WTC11 (cell line): ENCODE measurements at regions not wholly inside any gene's neighbourhood (a gene's known extent, or its start where the extent isn't known, plus 50 kb on each side); places are given as distances from the start of the nearest gene placed in this dataset.

ENCODE experiments used
- ATAC-seq: fragments of 200-7000 bp; cut with Tn5 transposase; 2 replicates; pipeline ENCODE4 v1.10.0; 2021; ENCODE audit warnings: mild to moderate bottlenecking, moderate library complexity
- CTCF ChIA-PET: fragments of 300-600 bp; sonication (Branson Sonifier 250); formaldehyde crosslinking; loops from one replicate; lab custom pipeline; 2021; ENCODE audit warnings: antibody characterized with exemption; lab: Charles Lee
- POLR2A ChIA-PET: fragments of 350-600 bp; sonication (Branson Sonifier 250); formaldehyde crosslinking; loops from one replicate; lab custom pipeline; 2021; ENCODE audit warnings: antibody characterized with exemption; lab: Charles Lee
- DNase-seq: peaks from one replicate; pipeline ENCODE4 v3.0.0; 2021; ENCODE audit warnings: low spot score
- H3K27ac Mint-ChIP-seq: 2 replicates; pipeline ENCODE4 v1.8.0; 2021; ENCODE audit warnings: mixed read lengths
- H3K27me3 Mint-ChIP-seq: 2 replicates; pipeline ENCODE4 v1.8.0; 2021; ENCODE audit warnings: low read depth, mild to moderate bottlenecking, moderate library complexity, mixed read lengths
- H3K36me3 Mint-ChIP-seq: 2 replicates; pipeline ENCODE4 v1.8.0; 2021; ENCODE audit warnings: mixed read lengths
- H3K4me1 Mint-ChIP-seq: 2 replicates; pipeline ENCODE4 v1.8.0; 2022; ENCODE audit warnings: mixed read lengths
- H3K4me3 Mint-ChIP-seq: 2 replicates; pipeline ENCODE4 v1.8.0; 2021; ENCODE audit warnings: mild to moderate bottlenecking, moderate library complexity, mixed read lengths
- H3K9me3 Mint-ChIP-seq: 2 replicates; pipeline ENCODE4 v1.8.0; 2021; ENCODE audit warnings: mixed read lengths
- CTCF ChIP-seq: fragments of 200-600 bp; IDR thresholded peaks from 2 replicates; pipeline ENCODE4 v1.8.0; 2022; ENCODE audit warnings: antibody characterized with exemption
- ELF4 ChIP-seq: sonication (generic); formaldehyde crosslinking; IDR thresholded peaks from 2 replicates; pipeline ENCODE4 v1.8.1; 2022; ENCODE audit warnings: low read depth, mild to moderate bottlenecking, moderate library complexity, missing genetic modification reagents
- EMX1 ChIP-seq: fragments of 250-450 bp; sonication (Bioruptor Pico); IDR thresholded peaks from 2 replicates; pipeline ENCODE4 v1.8.0; 2021; ENCODE audit warnings: mild to moderate bottlenecking
- FOXP1 ChIP-seq: sonication (generic); formaldehyde crosslinking; IDR thresholded peaks from 2 replicates; pipeline ENCODE4 v1.8.0; 2022; ENCODE audit warnings: missing genetic modification reagents, mild to moderate bottlenecking, moderate library complexity, borderline replicate concordance
- GTF2I ChIP-seq: fragments of 250-450 bp; sonication (Bioruptor Pico); conservative IDR thresholded peaks from 2 replicates; pipeline ENCODE4 v1.4.0; 2021; ENCODE audit warnings: mild to moderate bottlenecking
- HMGA2 ChIP-seq: fragments of 250-450 bp; sonication (Bioruptor Pico); IDR thresholded peaks from 2 replicates; pipeline ENCODE4 v1.4.0; 2021; ENCODE audit warnings: mild to moderate bottlenecking, moderate library complexity
- IRF2 ChIP-seq: sonication (generic); formaldehyde crosslinking; IDR thresholded peaks from 2 replicates; pipeline ENCODE4 v1.8.0; 2022; ENCODE audit warnings: low read depth, missing genetic modification reagents, borderline replicate concordance
- JUN ChIP-seq: sonication (generic); formaldehyde crosslinking; IDR thresholded peaks from 2 replicates; pipeline ENCODE4 v1.8.0; 2023; ENCODE audit warnings: mild to moderate bottlenecking, missing genetic modification reagents
- MAX ChIP-seq: sonication (generic); formaldehyde crosslinking; IDR thresholded peaks from 2 replicates; pipeline ENCODE4 v1.8.0; 2022; ENCODE audit warnings: mild to moderate bottlenecking, missing genetic modification reagents
- MXD4 ChIP-seq: fragments of 250-450 bp; sonication (Bioruptor Pico); IDR thresholded peaks from 2 replicates; pipeline ENCODE4 v1.8.0; 2021; ENCODE audit warnings: mild to moderate bottlenecking, moderate library complexity, borderline replicate concordance
- NR3C1 ChIP-seq: sonication (generic); formaldehyde crosslinking; conservative IDR thresholded peaks from 2 replicates; pipeline ENCODE4 v1.8.1; 2023; ENCODE audit warnings: low read depth, mild to moderate bottlenecking, missing genetic modification reagents
- ZNF138 ChIP-seq: sonication (generic); formaldehyde crosslinking; conservative IDR thresholded peaks from 2 replicates; pipeline ENCODE4 v1.8.1; 2022; ENCODE audit warnings: mild to moderate bottlenecking, moderate library complexity, missing genetic modification reagents
- ZNF317 ChIP-seq: sonication (generic); formaldehyde crosslinking; IDR thresholded peaks from 2 replicates; pipeline ENCODE4 v1.8.1; 2023; ENCODE audit warnings: low read depth, mild to moderate bottlenecking, moderate library complexity, missing genetic modification reagents, borderline replicate concordance
- TF ChIP-seq, protein P1 (sequence below): sonication (generic); formaldehyde crosslinking; IDR thresholded peaks from 2 replicates; pipeline ENCODE4 v1.8.1; 2022; ENCODE audit warnings: missing genetic modification reagents, borderline replicate concordance
- TF ChIP-seq, protein P2 (sequence below): sonication (generic); formaldehyde crosslinking; IDR thresholded peaks from 2 replicates; pipeline ENCODE4 v1.8.0; 2022; ENCODE audit warnings: mild to moderate bottlenecking, missing genetic modification reagents
- TF ChIP-seq, protein P3 (sequence below): sonication (generic); formaldehyde crosslinking; IDR thresholded peaks from 2 replicates; pipeline ENCODE4 v1.8.0; 2023; ENCODE audit warnings: missing genetic modification reagents, mild to moderate bottlenecking, borderline replicate concordance
- TF ChIP-seq, protein P4 (sequence below): sonication (generic); formaldehyde crosslinking; IDR thresholded peaks from 2 replicates; pipeline ENCODE4 v1.8.1; 2023; ENCODE audit warnings: mild to moderate bottlenecking, missing genetic modification reagents
- TF ChIP-seq, protein P5 (sequence below): sonication (generic); formaldehyde crosslinking; IDR thresholded peaks from 2 replicates; pipeline ENCODE4 v1.8.1; 2023; ENCODE audit warnings: mild to moderate bottlenecking, missing genetic modification reagents, borderline replicate concordance
- TF ChIP-seq, protein P6 (sequence below): sonication (generic); formaldehyde crosslinking; IDR thresholded peaks from 2 replicates; pipeline ENCODE4 v1.8.1; 2023; ENCODE audit warnings: mild to moderate bottlenecking, missing genetic modification reagents, moderate library complexity

DNA sequence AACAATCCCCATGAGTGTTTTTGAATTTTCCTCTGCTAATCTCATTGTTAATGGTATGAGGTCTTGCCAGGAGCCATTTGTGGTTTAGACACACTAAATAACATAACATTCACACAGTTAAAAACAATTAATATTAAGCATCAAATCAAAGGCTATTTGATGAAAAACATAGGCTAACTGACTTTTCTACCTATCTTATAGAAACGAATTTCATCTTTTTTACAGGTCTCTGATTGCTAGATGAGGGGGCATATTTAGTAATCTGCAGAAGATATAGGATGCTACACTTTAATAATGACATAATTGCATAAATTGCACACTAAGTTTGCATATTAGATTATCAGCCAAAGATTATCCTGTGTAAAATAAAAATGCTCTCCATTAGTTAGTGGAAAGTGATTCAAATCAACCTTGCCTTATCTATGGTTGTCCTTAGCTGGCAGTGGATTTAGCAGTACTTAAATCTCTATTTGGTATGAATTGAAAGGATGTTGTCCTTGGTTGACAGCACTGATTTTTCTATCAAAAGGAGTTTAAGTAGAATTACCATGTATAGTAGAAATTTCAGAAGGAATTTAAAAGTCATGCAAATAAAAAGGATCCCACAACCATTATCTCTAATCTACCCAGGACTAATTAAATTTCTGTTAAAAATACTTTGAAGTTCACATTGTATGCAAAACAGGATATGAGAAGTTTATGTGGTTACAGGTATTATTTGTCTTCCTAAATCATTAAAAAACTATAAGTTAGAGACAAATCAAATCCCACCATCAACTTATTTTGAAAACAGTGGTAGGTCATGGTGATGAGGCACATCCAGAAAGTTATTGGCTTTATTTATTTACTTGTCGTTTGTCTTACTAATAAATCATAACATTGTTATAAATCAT lies 50.6 kb upstream of the SPAG16 start:
- 0 out of 2 replicates have a peak overlapping the region, but pooled peaks have one; percentile 39 for H3K4me3 Mint-ChIP-seq
- 0 out of 2 replicates have a peak overlapping the region, but pooled peaks have one; percentile 17 for H3K27ac Mint-ChIP-seq
- POLR2A ChIA-PET: no interaction called here
- CTCF ChIA-PET: no interaction called here
- no peak for ATAC-seq
- H3K4me1 Mint-ChIP-seq: peaks cover 43% of the 10 kb centered on the region
- no peaks in the 10 kb centered on the region for H3K9me3 Mint-ChIP-seq
- TF ChIP-seq IRF2 (CRISPR knock-in tag): no peak
- TF ChIP-seq, protein P1, sequence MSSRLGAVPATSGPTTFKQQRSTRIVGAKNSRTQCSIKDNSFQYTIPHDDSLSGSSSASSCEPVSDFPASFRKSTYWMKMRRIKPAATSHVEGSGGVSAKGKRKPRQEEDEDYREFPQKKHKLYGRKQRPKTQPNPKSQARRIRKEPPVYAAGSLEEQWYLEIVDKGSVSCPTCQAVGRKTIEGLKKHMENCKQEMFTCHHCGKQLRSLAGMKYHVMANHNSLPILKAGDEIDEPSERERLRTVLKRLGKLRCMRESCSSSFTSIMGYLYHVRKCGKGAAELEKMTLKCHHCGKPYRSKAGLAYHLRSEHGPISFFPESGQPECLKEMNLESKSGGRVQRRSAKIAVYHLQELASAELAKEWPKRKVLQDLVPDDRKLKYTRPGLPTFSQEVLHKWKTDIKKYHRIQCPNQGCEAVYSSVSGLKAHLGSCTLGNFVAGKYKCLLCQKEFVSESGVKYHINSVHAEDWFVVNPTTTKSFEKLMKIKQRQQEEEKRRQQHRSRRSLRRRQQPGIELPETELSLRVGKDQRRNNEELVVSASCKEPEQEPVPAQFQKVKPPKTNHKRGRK (CRISPR knock-in tag): no peak
- TF ChIP-seq CTCF: no peak
- TF ChIP-seq, protein P2, sequence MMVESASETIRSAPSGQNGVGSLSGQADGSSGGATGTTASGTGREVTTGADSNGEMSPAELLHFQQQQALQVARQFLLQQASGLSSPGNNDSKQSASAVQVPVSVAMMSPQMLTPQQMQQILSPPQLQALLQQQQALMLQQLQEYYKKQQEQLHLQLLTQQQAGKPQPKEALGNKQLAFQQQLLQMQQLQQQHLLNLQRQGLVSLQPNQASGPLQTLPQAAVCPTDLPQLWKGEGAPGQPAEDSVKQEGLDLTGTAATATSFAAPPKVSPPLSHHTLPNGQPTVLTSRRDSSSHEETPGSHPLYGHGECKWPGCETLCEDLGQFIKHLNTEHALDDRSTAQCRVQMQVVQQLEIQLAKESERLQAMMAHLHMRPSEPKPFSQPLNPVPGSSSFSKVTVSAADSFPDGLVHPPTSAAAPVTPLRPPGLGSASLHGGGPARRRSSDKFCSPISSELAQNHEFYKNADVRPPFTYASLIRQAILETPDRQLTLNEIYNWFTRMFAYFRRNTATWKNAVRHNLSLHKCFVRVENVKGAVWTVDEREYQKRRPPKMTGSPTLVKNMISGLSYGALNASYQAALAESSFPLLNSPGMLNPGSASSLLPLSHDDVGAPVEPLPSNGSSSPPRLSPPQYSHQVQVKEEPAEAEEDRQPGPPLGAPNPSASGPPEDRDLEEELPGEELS: no peak
- TF ChIP-seq JUN (CRISPR knock-in tag): no peak
- no peak for TF ChIP-seq HMGA2
- no peak for TF ChIP-seq MAX (CRISPR knock-in tag)
- no peak for TF ChIP-seq FOXP1 (CRISPR knock-in tag)
- no peak for TF ChIP-seq ELF4 (CRISPR knock-in tag)
- no peak for TF ChIP-seq GTF2I (CRISPR knock-in tag)
- no peak for TF ChIP-seq NR3C1 (CRISPR knock-in tag)
- TF ChIP-seq, protein P3, sequence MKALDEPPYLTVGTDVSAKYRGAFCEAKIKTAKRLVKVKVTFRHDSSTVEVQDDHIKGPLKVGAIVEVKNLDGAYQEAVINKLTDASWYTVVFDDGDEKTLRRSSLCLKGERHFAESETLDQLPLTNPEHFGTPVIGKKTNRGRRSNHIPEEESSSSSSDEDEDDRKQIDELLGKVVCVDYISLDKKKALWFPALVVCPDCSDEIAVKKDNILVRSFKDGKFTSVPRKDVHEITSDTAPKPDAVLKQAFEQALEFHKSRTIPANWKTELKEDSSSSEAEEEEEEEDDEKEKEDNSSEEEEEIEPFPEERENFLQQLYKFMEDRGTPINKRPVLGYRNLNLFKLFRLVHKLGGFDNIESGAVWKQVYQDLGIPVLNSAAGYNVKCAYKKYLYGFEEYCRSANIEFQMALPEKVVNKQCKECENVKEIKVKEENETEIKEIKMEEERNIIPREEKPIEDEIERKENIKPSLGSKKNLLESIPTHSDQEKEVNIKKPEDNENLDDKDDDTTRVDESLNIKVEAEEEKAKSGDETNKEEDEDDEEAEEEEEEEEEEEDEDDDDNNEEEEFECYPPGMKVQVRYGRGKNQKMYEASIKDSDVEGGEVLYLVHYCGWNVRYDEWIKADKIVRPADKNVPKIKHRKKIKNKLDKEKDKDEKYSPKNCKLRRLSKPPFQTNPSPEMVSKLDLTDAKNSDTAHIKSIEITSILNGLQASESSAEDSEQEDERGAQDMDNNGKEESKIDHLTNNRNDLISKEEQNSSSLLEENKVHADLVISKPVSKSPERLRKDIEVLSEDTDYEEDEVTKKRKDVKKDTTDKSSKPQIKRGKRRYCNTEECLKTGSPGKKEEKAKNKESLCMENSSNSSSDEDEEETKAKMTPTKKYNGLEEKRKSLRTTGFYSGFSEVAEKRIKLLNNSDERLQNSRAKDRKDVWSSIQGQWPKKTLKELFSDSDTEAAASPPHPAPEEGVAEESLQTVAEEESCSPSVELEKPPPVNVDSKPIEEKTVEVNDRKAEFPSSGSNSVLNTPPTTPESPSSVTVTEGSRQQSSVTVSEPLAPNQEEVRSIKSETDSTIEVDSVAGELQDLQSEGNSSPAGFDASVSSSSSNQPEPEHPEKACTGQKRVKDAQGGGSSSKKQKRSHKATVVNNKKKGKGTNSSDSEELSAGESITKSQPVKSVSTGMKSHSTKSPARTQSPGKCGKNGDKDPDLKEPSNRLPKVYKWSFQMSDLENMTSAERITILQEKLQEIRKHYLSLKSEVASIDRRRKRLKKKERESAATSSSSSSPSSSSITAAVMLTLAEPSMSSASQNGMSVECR (CRISPR knock-in tag): no peak
- TF ChIP-seq, protein P4, sequence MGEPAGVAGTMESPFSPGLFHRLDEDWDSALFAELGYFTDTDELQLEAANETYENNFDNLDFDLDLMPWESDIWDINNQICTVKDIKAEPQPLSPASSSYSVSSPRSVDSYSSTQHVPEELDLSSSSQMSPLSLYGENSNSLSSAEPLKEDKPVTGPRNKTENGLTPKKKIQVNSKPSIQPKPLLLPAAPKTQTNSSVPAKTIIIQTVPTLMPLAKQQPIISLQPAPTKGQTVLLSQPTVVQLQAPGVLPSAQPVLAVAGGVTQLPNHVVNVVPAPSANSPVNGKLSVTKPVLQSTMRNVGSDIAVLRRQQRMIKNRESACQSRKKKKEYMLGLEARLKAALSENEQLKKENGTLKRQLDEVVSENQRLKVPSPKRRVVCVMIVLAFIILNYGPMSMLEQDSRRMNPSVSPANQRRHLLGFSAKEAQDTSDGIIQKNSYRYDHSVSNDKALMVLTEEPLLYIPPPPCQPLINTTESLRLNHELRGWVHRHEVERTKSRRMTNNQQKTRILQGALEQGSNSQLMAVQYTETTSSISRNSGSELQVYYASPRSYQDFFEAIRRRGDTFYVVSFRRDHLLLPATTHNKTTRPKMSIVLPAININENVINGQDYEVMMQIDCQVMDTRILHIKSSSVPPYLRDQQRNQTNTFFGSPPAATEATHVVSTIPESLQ (CRISPR knock-in tag): no peak
- TF ChIP-seq ZNF138 (CRISPR knock-in tag): no peak
- TF ChIP-seq, protein P5, sequence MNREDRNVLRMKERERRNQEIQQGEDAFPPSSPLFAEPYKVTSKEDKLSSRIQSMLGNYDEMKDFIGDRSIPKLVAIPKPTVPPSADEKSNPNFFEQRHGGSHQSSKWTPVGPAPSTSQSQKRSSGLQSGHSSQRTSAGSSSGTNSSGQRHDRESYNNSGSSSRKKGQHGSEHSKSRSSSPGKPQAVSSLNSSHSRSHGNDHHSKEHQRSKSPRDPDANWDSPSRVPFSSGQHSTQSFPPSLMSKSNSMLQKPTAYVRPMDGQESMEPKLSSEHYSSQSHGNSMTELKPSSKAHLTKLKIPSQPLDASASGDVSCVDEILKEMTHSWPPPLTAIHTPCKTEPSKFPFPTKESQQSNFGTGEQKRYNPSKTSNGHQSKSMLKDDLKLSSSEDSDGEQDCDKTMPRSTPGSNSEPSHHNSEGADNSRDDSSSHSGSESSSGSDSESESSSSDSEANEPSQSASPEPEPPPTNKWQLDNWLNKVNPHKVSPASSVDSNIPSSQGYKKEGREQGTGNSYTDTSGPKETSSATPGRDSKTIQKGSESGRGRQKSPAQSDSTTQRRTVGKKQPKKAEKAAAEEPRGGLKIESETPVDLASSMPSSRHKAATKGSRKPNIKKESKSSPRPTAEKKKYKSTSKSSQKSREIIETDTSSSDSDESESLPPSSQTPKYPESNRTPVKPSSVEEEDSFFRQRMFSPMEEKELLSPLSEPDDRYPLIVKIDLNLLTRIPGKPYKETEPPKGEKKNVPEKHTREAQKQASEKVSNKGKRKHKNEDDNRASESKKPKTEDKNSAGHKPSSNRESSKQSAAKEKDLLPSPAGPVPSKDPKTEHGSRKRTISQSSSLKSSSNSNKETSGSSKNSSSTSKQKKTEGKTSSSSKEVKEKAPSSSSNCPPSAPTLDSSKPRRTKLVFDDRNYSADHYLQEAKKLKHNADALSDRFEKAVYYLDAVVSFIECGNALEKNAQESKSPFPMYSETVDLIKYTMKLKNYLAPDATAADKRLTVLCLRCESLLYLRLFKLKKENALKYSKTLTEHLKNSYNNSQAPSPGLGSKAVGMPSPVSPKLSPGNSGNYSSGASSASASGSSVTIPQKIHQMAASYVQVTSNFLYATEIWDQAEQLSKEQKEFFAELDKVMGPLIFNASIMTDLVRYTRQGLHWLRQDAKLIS (CRISPR knock-in tag): no peak
- no peak for TF ChIP-seq ZNF317 (CRISPR knock-in tag)
- TF ChIP-seq MXD4 (CRISPR knock-in tag): no peak
- TF ChIP-seq, protein P6, sequence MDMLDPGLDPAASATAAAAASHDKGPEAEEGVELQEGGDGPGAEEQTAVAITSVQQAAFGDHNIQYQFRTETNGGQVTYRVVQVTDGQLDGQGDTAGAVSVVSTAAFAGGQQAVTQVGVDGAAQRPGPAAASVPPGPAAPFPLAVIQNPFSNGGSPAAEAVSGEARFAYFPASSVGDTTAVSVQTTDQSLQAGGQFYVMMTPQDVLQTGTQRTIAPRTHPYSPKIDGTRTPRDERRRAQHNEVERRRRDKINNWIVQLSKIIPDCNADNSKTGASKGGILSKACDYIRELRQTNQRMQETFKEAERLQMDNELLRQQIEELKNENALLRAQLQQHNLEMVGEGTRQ (CRISPR knock-in tag): no peak
- no peak for TF ChIP-seq EMX1 (CRISPR knock-in tag)
- TF ChIP-seq, all 79 proteins: peak for 0
- DNase-seq: no peak
- Mint-ChIP-seq H3K36me3 (no peaks in the 10 kb centered on the region), H3K27me3 (no peaks in the 10 kb centered on the region; the same call in 1 of the 2 replicates)
